UCSD-AML1 (cell line): ENCODE measurements at regions not wholly inside any gene's neighbourhood (a gene's known extent, or its start where the extent isn't known, plus 50 kb on each side); places are given as distances from the start of the nearest gene placed in this dataset.
"Not testable (repeated sequence)": the region's sequence is repeated elsewhere in the genome, so short reads cannot be mapped to it uniquely, and the experiment has no call there.

Source experiments
- DNase-seq: peaks from one replicate; lab custom pipeline; 2025; ENCODE audit not compliant: unreplicated experiment; lab: John Stamatoyannopoulos, UW

GRCh38 chr21:35448876-35449599 lies 399.9 kb upstream of the RUNX1 start:
- DNase-seq, result no peak

- no peak for DNase-seq
Measured at GRCh38 chr21:35444391-35444790, 395.3 kb upstream of the RUNX1 start.

GRCh38 chr21:35441868-35442582 lies 392.9 kb upstream of the RUNX1 start:
- no peak for DNase-seq

GRCh38 chr21:35438643-35439404 lies 389.7 kb upstream of the RUNX1 start:
- no peak for DNase-seq

GRCh38 chr21:35437941-35438340 lies 388.8 kb upstream of the RUNX1 start:
- DNase-seq, result no peak

- no peak for DNase-seq
Measured at GRCh38 chr21:35436899-35437298, 387.8 kb upstream of the RUNX1 start.

- not testable (repeated sequence) for DNase-seq
Measured at GRCh38 chr21:35432601-35433000, 383.5 kb upstream of the RUNX1 start.

- DNase-seq, result no peak
Measured at GRCh38 chr21:35430260-35430659, 381.2 kb upstream of the RUNX1 start.

- DNase-seq, result no peak
Measured at GRCh38 chr21:35428937-35429336, 379.8 kb upstream of the RUNX1 start.

GRCh38 chr21:35428489-35428888 lies 379.4 kb upstream of the RUNX1 start:
- DNase-seq, result no peak

GRCh38 chr21:35428001-35428320 lies 378.9 kb upstream of the RUNX1 start:
- no peak for DNase-seq

GRCh38 chr21:35427320-35428000 lies 378.4 kb upstream of the RUNX1 start:
- no peak for DNase-seq

- DNase-seq, result no peak
Measured at GRCh38 chr21:35426897-35427296, 377.8 kb upstream of the RUNX1 start.

- DNase-seq, result no peak
Measured at GRCh38 chr21:35426469-35426868, 377.4 kb upstream of the RUNX1 start.

GRCh38 chr21:35424122-35424521 lies 375.0 kb upstream of the RUNX1 start:
- no peak for DNase-seq

- no peak for DNase-seq
Measured at GRCh38 chr21:35423709-35424108, 374.6 kb upstream of the RUNX1 start.

- no peak for DNase-seq
Measured at GRCh38 chr21:35422011-35422410, 372.9 kb upstream of the RUNX1 start.

- no peak for DNase-seq
Measured at GRCh38 chr21:35421221-35421620, 372.1 kb upstream of the RUNX1 start.

- DNase-seq, result no peak
Measured at GRCh38 chr21:35420656-35421055, 371.6 kb upstream of the RUNX1 start.

- no peak for DNase-seq
Measured at GRCh38 chr21:35417762-35418161, 368.7 kb upstream of the RUNX1 start.

GRCh38 chr21:35416866-35417489 lies 367.9 kb upstream of the RUNX1 start:
- DNase-seq, result no peak
